Breast epithelium (tissue), 4 donors: ENCODE measurements at regions not wholly inside any gene's neighbourhood (a gene's known extent, or its start where the extent isn't known, plus 50 kb on each side); places are given as distances from the start of the nearest gene placed in this dataset.

ENCODE experiments used
- DNase-seq, 2 donors: peaks; one replicate each; pipeline ENCODE4 v3.0.0-alpha.2; 2019; ENCODE audit warnings: low spot score in 2 of 2
- H3K27ac ChIP-seq, 2 donors: fragments of 200-600 bp; sonication (generic) in 1 of 2; one replicate each; pipeline ENCODE4 v1.5.1; 2016 to 2019; ENCODE audit warnings: mild to moderate bottlenecking in 1 of 2
- H3K27me3 ChIP-seq, 2 donors: fragments of 200-600 bp; sonication (generic) in 1 of 2; one replicate each; pipeline versions ENCODE4 v1.5.1 to v1.6.0; 2017 to 2019; ENCODE audit warnings: control low read depth in 1 of 2, mild to moderate bottlenecking in 1 of 2
- H3K36me3 ChIP-seq: fragments of 200-600 bp; one replicate; pipeline ENCODE4 v1.5.1; 2019
- H3K4me1 ChIP-seq, 2 donors: fragments of 200-600 bp; sonication (generic); one replicate each; pipeline ENCODE4 v1.5.1; 2016 to 2019; ENCODE audit warnings: control low read depth in 1 of 2
- H3K4me3 ChIP-seq, 3 donors: fragments of 200-600 bp; sonication (generic); 1 replicate in 2 of 3; 2 replicates in 1 of 3; pipeline ENCODE4 v1.5.1; 2016 to 2019; ENCODE audit warnings: mild to moderate bottlenecking in 3 of 3, moderate library complexity in 2 of 3
- H3K9me3 ChIP-seq, 2 donors: fragments of 200-600 bp; sonication (generic) in 1 of 2; one replicate each; pipeline ENCODE4 v1.5.1; 2016 to 2019; ENCODE audit warnings: control low read depth in 1 of 2
- POLR2A ChIP-seq: fragments of 450-650 bp; IDR thresholded peaks from one replicate; pipeline ENCODE4 v1.6.1; 2016; ENCODE audit warnings: antibody characterized with exemption, mild to moderate bottlenecking, moderate library complexity
- POLR2AphosphoS5 ChIP-seq, 3 donors: sonication (generic); formaldehyde crosslinking; IDR thresholded peaks; one replicate each; pipeline ENCODE4 v1.6.1; 2017; ENCODE audit warnings: antibody characterized with exemption in 3 of 3
- intact Hi-C: fragments of 100-400 bp; cut with DNase I; formaldehyde crosslinking; loops from one replicate; pipeline ENCODE4 v1.15.1; 2023; ENCODE audit warnings: low total_unique reads
- TF ChIP-seq, protein P1 (sequence below), 3 donors: fragments of 450-650 bp; IDR thresholded peaks; one replicate each; pipeline ENCODE4 v1.5.1; 2016 to 2017; ENCODE audit warnings: antibody characterized with exemption in 3 of 3, mild to moderate bottlenecking in 3 of 3, moderate library complexity in 3 of 3

DNA sequence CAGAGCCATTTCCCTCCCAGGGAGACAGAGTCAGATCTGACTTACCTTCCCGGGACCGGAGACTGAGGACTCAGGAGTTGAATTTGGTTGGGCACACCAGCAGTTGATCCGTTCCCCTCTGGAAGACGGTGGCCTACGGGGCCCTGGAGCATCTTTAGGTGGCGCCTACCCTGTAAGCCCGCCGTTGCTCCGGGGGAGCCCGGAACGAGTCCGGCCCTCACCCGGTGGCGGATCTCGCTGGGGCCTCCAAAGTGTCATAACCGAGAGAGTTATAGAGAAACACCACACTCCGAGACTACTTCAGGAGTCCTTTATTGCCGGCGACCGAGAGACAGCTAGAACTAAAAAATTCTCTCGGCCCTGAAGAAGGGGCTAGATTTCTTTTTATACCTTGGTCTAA is 182.8 kb upstream of the MBL2 start:
- Histone ChIP-seq H3K27ac (no peak overlapping the region), H3K4me3 (no peak overlapping the region), H3K36me3 (no peaks in the 10 kb centered on the region), H3K9me3 (no peaks in the 10 kb centered on the region), H3K27me3 (no peaks in the 10 kb centered on the region), H3K4me1 (no peaks in the 10 kb centered on the region)
- DNase-seq: no peak
- TF ChIP-seq, protein P1, sequence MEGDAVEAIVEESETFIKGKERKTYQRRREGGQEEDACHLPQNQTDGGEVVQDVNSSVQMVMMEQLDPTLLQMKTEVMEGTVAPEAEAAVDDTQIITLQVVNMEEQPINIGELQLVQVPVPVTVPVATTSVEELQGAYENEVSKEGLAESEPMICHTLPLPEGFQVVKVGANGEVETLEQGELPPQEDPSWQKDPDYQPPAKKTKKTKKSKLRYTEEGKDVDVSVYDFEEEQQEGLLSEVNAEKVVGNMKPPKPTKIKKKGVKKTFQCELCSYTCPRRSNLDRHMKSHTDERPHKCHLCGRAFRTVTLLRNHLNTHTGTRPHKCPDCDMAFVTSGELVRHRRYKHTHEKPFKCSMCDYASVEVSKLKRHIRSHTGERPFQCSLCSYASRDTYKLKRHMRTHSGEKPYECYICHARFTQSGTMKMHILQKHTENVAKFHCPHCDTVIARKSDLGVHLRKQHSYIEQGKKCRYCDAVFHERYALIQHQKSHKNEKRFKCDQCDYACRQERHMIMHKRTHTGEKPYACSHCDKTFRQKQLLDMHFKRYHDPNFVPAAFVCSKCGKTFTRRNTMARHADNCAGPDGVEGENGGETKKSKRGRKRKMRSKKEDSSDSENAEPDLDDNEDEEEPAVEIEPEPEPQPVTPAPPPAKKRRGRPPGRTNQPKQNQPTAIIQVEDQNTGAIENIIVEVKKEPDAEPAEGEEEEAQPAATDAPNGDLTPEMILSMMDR (IDR thresholded peaks at IDR 0.05): no peak
- TF ChIP-seq POLR2A: no peak
- TF ChIP-seq POLR2AphosphoS5 (IDR thresholded peaks at IDR 0.05): no peak
- intact Hi-C loops: no loop called here

DNA sequence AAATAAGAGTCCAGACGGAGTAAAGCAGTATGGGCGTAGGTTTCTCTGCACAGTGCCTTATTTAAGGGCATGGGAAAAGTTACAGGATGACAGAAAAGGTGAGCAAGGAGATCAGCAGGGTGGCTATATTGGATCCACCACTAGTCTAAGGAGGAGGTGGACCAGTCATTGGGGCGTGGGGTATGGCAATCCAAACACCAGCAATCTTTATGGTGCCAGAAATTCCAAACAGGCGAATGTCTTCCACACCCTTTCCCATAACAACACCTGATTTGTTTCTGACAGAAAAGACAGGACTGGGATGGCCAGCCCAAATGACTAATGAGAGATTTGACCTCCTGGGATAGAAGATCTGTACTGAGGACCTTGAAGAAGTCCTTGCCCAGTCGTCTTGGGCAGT is 181.8 kb upstream of the MBL2 start:
- no peak overlapping the region for H3K27ac ChIP-seq
- intact Hi-C loops: no loop called here
- TF ChIP-seq, protein P1 (IDR thresholded peaks at IDR 0.05): no peak
- no peak for TF ChIP-seq POLR2A
- no peak overlapping the region for H3K4me3 ChIP-seq
- no peaks in the 10 kb centered on the region for H3K4me1 ChIP-seq
- no peaks in the 10 kb centered on the region for H3K27me3 ChIP-seq
- no peaks in the 10 kb centered on the region for H3K9me3 ChIP-seq
- H3K36me3 ChIP-seq: no peaks in the 10 kb centered on the region
- no peak for DNase-seq

DNA sequence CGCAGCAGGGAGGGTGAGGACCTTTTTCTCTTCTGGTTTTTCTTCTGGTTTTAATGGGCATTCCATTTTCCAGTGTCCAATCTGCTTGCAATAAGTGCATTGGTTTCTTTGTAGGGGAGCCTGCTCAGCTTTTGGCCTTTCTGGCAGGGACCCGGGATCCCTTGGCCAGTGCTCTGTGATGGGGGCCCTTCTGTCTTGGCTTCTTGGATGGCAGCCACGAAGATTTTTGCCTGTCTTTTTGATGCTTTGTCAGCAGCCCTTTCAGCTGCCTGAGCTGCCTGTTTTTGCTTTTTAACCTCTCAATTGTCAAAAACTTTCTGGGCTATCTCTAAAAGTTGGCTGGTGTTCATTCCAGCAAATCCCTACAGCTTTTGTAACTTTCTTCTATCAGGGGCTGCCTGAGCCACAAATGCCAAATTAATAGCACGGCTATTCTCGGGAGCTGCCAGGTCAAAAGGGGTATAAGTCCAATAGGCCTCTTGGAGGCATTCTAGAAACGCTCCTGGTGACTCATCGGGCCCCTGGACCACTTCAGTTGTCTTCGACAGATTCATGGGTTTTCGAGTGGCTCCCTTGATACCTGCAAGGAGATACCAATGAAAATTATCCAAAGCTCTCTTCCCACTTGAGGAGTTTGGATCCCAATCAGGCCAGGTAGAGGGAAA is 179.9 kb upstream of the MBL2 start:
- Histone ChIP-seq H3K27me3 (no peaks in the 10 kb centered on the region), H3K27ac (no peak overlapping the region), H3K4me1 (no peaks in the 10 kb centered on the region), H3K9me3 (no peaks in the 10 kb centered on the region), H3K36me3 (no peaks in the 10 kb centered on the region), H3K4me3 (no peak overlapping the region)
- no peak for DNase-seq
- intact Hi-C loops: no loop called here
- TF ChIP-seq, protein P1 (IDR thresholded peaks at IDR 0.05): no peak

DNA sequence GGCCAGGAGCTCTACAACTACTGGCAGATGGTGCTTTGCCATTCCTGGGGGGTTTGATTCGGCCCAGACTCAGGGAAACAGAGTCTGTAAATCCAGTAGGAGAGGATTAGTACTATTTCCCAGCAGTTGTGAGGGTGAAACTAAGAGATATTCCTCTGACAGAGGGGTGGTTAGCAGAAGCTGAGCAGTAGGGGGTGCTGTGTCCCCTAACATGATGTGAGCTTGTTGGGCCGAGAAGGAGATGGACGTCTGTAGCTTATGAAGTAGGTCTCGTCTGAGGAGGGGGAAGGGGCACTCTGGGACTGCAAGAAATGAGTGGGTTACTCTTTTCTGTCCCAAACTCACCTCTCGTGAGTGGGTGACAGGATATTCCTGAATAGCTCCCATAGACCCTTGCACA is 179.2 kb upstream of the MBL2 start:
- Histone ChIP-seq H3K9me3 (no peaks in the 10 kb centered on the region), H3K4me3 (no peak overlapping the region), H3K27me3 (no peaks in the 10 kb centered on the region), H3K27ac (no peak overlapping the region), H3K36me3 (no peaks in the 10 kb centered on the region), H3K4me1 (no peaks in the 10 kb centered on the region)
- intact Hi-C loops: no loop called here
- TF ChIP-seq, protein P1 (IDR thresholded peaks at IDR 0.05): no peak
- TF ChIP-seq POLR2AphosphoS5 (IDR thresholded peaks at IDR 0.05) (no peak), POLR2A (no peak)
- DNase-seq: no peak

DNA sequence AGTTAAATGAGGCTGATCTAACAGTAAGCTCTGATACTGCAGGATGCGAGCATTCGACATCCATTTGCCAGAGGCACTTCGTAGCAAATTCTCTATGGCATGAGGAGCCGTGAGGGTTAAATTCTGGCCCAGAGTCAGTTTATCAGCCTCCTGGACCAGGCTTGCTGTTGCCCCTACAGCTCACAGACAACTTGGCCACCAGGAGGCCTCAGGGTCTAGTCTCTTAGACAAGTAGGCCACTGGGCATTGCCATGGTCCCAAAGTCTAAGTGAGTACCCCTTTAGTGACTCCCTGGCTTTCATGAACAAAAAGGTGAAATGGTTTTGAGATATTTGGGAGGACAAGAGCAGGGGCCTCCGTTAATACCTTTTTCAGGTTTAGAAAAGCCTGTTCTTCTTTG is 178.0 kb upstream of the MBL2 start:
- H3K4me3 ChIP-seq: no peak overlapping the region
- H3K36me3 ChIP-seq: no peaks in the 10 kb centered on the region
- no peaks in the 10 kb centered on the region for H3K4me1 ChIP-seq
- H3K27me3 ChIP-seq: no peaks in the 10 kb centered on the region
- no peak for TF ChIP-seq POLR2A
- H3K27ac ChIP-seq: no peak overlapping the region
- intact Hi-C loops: no loop called here
- DNase-seq: no peak
- H3K9me3 ChIP-seq: no peaks in the 10 kb centered on the region

DNA sequence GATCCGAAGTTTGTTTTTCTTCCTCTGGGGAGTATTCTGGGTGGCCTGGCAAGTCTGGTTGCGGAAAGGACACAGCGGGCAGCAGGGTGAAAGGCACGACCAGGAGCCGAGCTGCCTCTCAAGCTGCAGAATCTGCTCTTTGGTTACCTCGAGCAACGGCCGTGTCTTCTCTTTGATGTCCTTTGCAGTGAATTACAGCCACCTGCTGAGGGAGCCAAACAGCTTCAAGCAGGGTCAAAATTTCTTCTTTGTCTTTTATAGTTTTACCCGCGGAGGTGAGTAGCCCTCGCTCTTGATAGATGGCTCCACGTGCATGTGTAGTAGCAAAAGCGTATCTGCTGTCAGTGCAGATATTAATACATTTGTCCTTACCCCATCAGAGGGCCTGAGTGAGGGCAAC is 177.3 kb upstream of the MBL2 start:
- Histone ChIP-seq H3K4me1 (no peaks in the 10 kb centered on the region), H3K27me3 (no peaks in the 10 kb centered on the region), H3K36me3 (no peaks in the 10 kb centered on the region), H3K27ac (no peak overlapping the region), H3K4me3 (no peak overlapping the region), H3K9me3 (no peaks in the 10 kb centered on the region)
- no peak for TF ChIP-seq POLR2A
- TF ChIP-seq, protein P1 (IDR thresholded peaks at IDR 0.05): no peak
- no peak for TF ChIP-seq POLR2AphosphoS5 (IDR thresholded peaks at IDR 0.05)
- no peak for DNase-seq
- intact Hi-C loops: no loop called here
